ENCODE measurements at regions not wholly inside any gene's neighbourhood (a gene's known extent, or its start where the extent isn't known, plus 50 kb on each side); places are given as distances from the start of the nearest gene placed in this dataset.

- no peak overlapping the region for H2AFZ ChIP-seq (ENCODE audit: low read depth, low read length)
- H3K36me3 ChIP-seq (ENCODE audit: insufficient read depth, low read length), result no peaks in the 10 kb centered on the region
- H4K20me1 ChIP-seq (ENCODE audit: insufficient read depth, low read length), result no peaks in the 10 kb centered on the region
- no peaks in the 10 kb centered on the region for H3K79me2 ChIP-seq (ENCODE audit: insufficient read depth, low read length)
- no peaks in the 10 kb centered on the region for H3K9me3 ChIP-seq (ENCODE audit: insufficient read depth, low read depth, low read length)
- Mint-ChIP-seq H3K4me3 (ENCODE audit: unreplicated experiment) (no peak overlapping the region), H3K9me3 (ENCODE audit: unreplicated experiment) (peaks cover 1% of the 10 kb centered on the region), H3K27ac (ENCODE audit: unreplicated experiment) (no peak overlapping the region), H3K27me3 (ENCODE audit: low read depth, unreplicated experiment) (peaks cover 63% of the 10 kb centered on the region), H3K36me3 (ENCODE audit: low read depth, unreplicated experiment) (peaks cover 2% of the 10 kb centered on the region), H3K4me1 (ENCODE audit: low read depth, unreplicated experiment) (peaks cover 10% of the 10 kb centered on the region)
- no peak for TF ChIP-seq EZH2 (IDR thresholded peaks at IDR 0.05; ENCODE audit: insufficient read depth, low read length)
- TF ChIP-seq, protein P1, sequence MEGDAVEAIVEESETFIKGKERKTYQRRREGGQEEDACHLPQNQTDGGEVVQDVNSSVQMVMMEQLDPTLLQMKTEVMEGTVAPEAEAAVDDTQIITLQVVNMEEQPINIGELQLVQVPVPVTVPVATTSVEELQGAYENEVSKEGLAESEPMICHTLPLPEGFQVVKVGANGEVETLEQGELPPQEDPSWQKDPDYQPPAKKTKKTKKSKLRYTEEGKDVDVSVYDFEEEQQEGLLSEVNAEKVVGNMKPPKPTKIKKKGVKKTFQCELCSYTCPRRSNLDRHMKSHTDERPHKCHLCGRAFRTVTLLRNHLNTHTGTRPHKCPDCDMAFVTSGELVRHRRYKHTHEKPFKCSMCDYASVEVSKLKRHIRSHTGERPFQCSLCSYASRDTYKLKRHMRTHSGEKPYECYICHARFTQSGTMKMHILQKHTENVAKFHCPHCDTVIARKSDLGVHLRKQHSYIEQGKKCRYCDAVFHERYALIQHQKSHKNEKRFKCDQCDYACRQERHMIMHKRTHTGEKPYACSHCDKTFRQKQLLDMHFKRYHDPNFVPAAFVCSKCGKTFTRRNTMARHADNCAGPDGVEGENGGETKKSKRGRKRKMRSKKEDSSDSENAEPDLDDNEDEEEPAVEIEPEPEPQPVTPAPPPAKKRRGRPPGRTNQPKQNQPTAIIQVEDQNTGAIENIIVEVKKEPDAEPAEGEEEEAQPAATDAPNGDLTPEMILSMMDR (IDR thresholded peaks at IDR 0.05; ENCODE audit: insufficient read depth, low read depth, low read length), result no peak
- no peak overlapping the region for H3K9ac ChIP-seq (ENCODE audit: low read length)
- FAIRE-seq (no peak), DNase-seq (ENCODE audit: low read depth) (no peak)
- H3K27ac ChIP-seq (ENCODE audit: low read depth, low read length), result no peak overlapping the region
- H3K4me1 ChIP-seq (ENCODE audit: insufficient read depth, low read length), result no peaks in the 10 kb centered on the region
- no peak overlapping the region for H3K4me3 ChIP-seq (ENCODE audit: insufficient read depth, low read depth, low read length)
- H3K4me2 ChIP-seq (ENCODE audit: low read length), result no peak overlapping the region
- peaks cover 16% of the 10 kb centered on the region for H3K27me3 ChIP-seq (ENCODE audit: insufficient read depth, low read length)
Measured at GRCh38 chr11:119977881-119978280, 160.0 kb downstream of the TRIM29 start.

GRCh38 chr11:119977561-119977860 is 160.4 kb downstream of the TRIM29 start:
- H3K9me3 Mint-ChIP-seq (ENCODE audit: unreplicated experiment), result peaks cover 3% of the 10 kb centered on the region
- Histone ChIP-seq H4K20me1 (ENCODE audit: insufficient read depth, low read length) (no peaks in the 10 kb centered on the region), H3K4me2 (ENCODE audit: low read length) (no peak overlapping the region), H3K9ac (ENCODE audit: low read length) (no peak overlapping the region), H3K27ac (ENCODE audit: low read depth, low read length) (no peak overlapping the region), H3K79me2 (ENCODE audit: insufficient read depth, low read length) (no peaks in the 10 kb centered on the region), H2AFZ (ENCODE audit: low read depth, low read length) (no peak overlapping the region), H3K36me3 (ENCODE audit: insufficient read depth, low read length) (no peaks in the 10 kb centered on the region), H3K9me3 (ENCODE audit: insufficient read depth, low read depth, low read length) (no peaks in the 10 kb centered on the region), H3K4me1 (ENCODE audit: insufficient read depth, low read length) (no peaks in the 10 kb centered on the region), H3K27me3 (ENCODE audit: insufficient read depth, low read length) (peaks cover 15% of the 10 kb centered on the region), H3K4me3 (ENCODE audit: insufficient read depth, low read depth, low read length) (no peak overlapping the region)
- no peak for FAIRE-seq
- TF ChIP-seq, protein P1 (IDR thresholded peaks at IDR 0.05; ENCODE audit: insufficient read depth, low read depth, low read length), result no peak
- no peak for TF ChIP-seq EZH2 (IDR thresholded peaks at IDR 0.05; ENCODE audit: insufficient read depth, low read length)
- peaks cover 10% of the 10 kb centered on the region for H3K4me1 Mint-ChIP-seq (ENCODE audit: low read depth, unreplicated experiment)
- no peak overlapping the region for H3K27ac Mint-ChIP-seq (ENCODE audit: unreplicated experiment)
- H3K27me3 Mint-ChIP-seq (ENCODE audit: low read depth, unreplicated experiment), result peaks cover 65% of the 10 kb centered on the region
- peaks cover 2% of the 10 kb centered on the region for H3K36me3 Mint-ChIP-seq (ENCODE audit: low read depth, unreplicated experiment)
- DNase-seq (ENCODE audit: low read depth), result no peak
- no peak overlapping the region for H3K4me3 Mint-ChIP-seq (ENCODE audit: unreplicated experiment)

GRCh38 chr11:119976805-119977560 is 160.9 kb downstream of the TRIM29 start:
- H3K4me1 Mint-ChIP-seq (ENCODE audit: low read depth, unreplicated experiment), result peaks cover 10% of the 10 kb centered on the region
- H3K27me3 Mint-ChIP-seq (ENCODE audit: low read depth, unreplicated experiment), result peaks cover 60% of the 10 kb centered on the region

More at GRCh38 chr11:119976805-119977560, 160.9 kb downstream of the TRIM29 start:
- no peaks in the 10 kb centered on the region for H3K36me3 ChIP-seq (ENCODE audit: insufficient read depth, low read length)
- H3K9me3 ChIP-seq (ENCODE audit: insufficient read depth, low read depth, low read length), result no peaks in the 10 kb centered on the region
- H3K4me1 ChIP-seq (ENCODE audit: insufficient read depth, low read length), result no peaks in the 10 kb centered on the region
- H3K4me3 ChIP-seq (ENCODE audit: insufficient read depth, low read depth, low read length), result no peak overlapping the region
- TF ChIP-seq, protein P1 (IDR thresholded peaks at IDR 0.05; ENCODE audit: insufficient read depth, low read depth, low read length), result no peak
- TF ChIP-seq EZH2 (IDR thresholded peaks at IDR 0.05; ENCODE audit: insufficient read depth, low read length), result no peak
- DNase-seq (ENCODE audit: low read depth), result no peak
- peaks cover 12% of the 10 kb centered on the region for H3K27me3 ChIP-seq (ENCODE audit: insufficient read depth, low read length)
- no peak overlapping the region for H2AFZ ChIP-seq (ENCODE audit: low read depth, low read length)
- FAIRE-seq, result no peak
- Mint-ChIP-seq H3K36me3 (ENCODE audit: low read depth, unreplicated experiment) (peaks cover 2% of the 10 kb centered on the region), H3K9me3 (ENCODE audit: unreplicated experiment) (peaks cover 4% of the 10 kb centered on the region), H3K4me3 (ENCODE audit: unreplicated experiment) (no peak overlapping the region), H3K27ac (ENCODE audit: unreplicated experiment) (no peak overlapping the region)
- H3K27ac ChIP-seq (ENCODE audit: low read depth, low read length), result no peak overlapping the region
- no peak overlapping the region for H3K4me2 ChIP-seq (ENCODE audit: low read length)
- no peaks in the 10 kb centered on the region for H4K20me1 ChIP-seq (ENCODE audit: insufficient read depth, low read length)
- H3K9ac ChIP-seq (ENCODE audit: low read length), result no peak overlapping the region
- no peaks in the 10 kb centered on the region for H3K79me2 ChIP-seq (ENCODE audit: insufficient read depth, low read length)

Measured in astrocyte (in vitro differentiated cells and primary cell).